Small intestine (tissue), 7 donors: ENCODE measurements at regions not wholly inside any gene's neighbourhood (a gene's known extent, or its start where the extent isn't known, plus 50 kb on each side); places are given as distances from the start of the nearest gene placed in this dataset.
"Not testable (repeated sequence)": the region's sequence is repeated elsewhere in the genome, so short reads cannot be mapped to it uniquely, and the experiment has no call there.

Experiments
- DNase-seq, 2 donors: peaks; one replicate each; pipeline versions ENCODE4 v3.0.0 to v3.0.0-alpha.2; 2013
- FAIRE-seq: peaks from 2 replicates; lab custom pipeline; 2012; peaks lifted over from hg19 to GRCh38; lab: Jason Lieb, UNC
- H3K27ac ChIP-seq, 3 donors: one replicate each; pipeline ENCODE4 v1.5.1; 2013; ENCODE audit warnings: low read length in 2 of 3, mild to moderate bottlenecking in 2 of 3, control low read depth in 1 of 3, inconsistent platforms in 1 of 3, low read depth in 1 of 3, moderate library complexity in 1 of 3
- H3K27me3 ChIP-seq, 3 donors: one replicate each; pipeline ENCODE4 v1.6.1; 2013; ENCODE audit warnings: low read length in 3 of 3, inconsistent platforms in 1 of 3; ENCODE audit not compliant: control insufficient read depth in 3 of 3, insufficient read depth in 3 of 3
- H3K36me3 ChIP-seq, 3 donors: one replicate each; pipeline ENCODE4 v1.6.1; 2013; ENCODE audit warnings: low read length in 3 of 3, inconsistent platforms in 1 of 3, low read depth in 1 of 3, mild to moderate bottlenecking in 1 of 3, moderate library complexity in 1 of 3; ENCODE audit not compliant: control insufficient read depth in 3 of 3, insufficient read depth in 2 of 3
- H3K4me1 ChIP-seq, 3 donors: one replicate each; pipeline ENCODE4 v1.6.1; 2013; ENCODE audit warnings: low read length in 2 of 3, inconsistent platforms in 1 of 3, low read depth in 1 of 3, mild to moderate bottlenecking in 1 of 3, moderate library complexity in 1 of 3; ENCODE audit not compliant: control insufficient read depth in 3 of 3, insufficient read depth in 2 of 3
- H3K4me3 ChIP-seq, 3 donors: one replicate each; pipeline ENCODE4 v1.5.1; 2013; ENCODE audit warnings: low read length in 3 of 3, control low read depth in 1 of 3, inconsistent platforms in 1 of 3, low read depth in 1 of 3, mild to moderate bottlenecking in 1 of 3, moderate library complexity in 1 of 3
- H3K9me3 ChIP-seq, 2 donors: one replicate each; pipeline ENCODE4 v1.6.1; 2013; ENCODE audit warnings: low read depth in 1 of 2, low read length in 1 of 2; ENCODE audit not compliant: control insufficient read depth in 2 of 2, insufficient read depth in 1 of 2
- WGBS, 3 donors: extraction: QIAGEN DNeasy Blood & Tissue Kit; methylation state at CpG; one replicate each; pipeline ENCODE4 v1.1.7; 2013; 5-methylcytosine and 5-hydroxymethylcytosine counted together
- donor health status: healthy with polysubstance abuse.
- donor health status: control.
- donor health status: control.
- donor health status: Bipolar disorder and iron deficiency.
- donor health status: healthy.

DNA sequence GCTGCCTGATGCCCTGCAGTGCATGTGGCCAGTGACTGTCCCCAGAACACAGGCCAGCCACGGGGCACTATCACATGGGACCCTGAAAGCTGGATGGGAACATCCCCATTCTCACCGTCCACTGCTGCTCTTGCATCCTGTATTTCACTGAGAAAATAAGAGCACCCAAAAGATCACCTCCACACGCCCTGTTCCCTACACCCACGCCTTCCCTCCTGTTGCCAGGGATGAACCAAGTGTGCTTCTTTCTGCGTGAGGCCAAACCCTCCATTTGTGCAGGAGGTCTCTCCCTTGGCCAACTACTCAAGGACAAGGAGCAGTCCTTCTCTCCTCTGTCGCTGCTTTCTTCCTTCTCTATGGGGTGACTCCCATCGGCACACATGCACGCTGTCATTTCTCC, 118.3 kb downstream of the LRRC37A3 start:
- FAIRE-seq, H3K27ac ChIP-seq, H3K4me1 ChIP-seq, H3K4me3 ChIP-seq, H3K9me3 ChIP-seq, H3K27me3 ChIP-seq, DNase-seq: not testable (repeated sequence)
- peaks cover 0 to 44% (median 0%) of the 10 kb centered on the region in 3 donors for H3K36me3 ChIP-seq
- 86 to 97% (median 95%) methylated on average over 7 of the region's 8 CpGs for WGBS, 3 donors

DNA sequence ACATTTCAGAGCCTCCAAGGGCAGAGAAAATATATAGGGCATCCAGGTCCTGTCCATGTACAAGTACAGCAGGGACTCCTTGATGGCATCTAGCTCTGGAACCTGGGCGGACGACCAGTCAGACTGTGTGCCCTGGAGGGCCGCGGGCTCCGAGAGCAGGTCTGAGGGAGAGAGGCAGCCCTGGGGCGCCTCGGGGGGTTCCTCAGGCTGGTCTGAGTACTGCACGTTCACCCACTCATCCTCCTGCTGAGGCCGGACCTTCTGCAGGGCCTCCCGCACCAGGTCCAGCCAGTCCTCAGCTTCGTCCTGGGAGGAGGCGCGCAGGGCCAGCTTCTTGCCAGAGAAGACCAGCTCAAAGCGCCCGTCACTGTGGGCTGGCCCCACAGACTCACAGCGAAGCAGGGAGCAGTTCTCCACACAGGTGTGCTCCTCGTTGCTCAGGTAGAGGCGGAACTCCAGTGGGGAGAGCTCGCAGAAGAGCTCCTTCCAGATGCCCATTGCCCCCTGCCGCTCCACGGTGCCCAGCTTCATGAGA, 118.8 kb downstream of the LRRC37A3 start:
- FAIRE-seq, DNase-seq, H3K4me1 ChIP-seq, H3K9me3 ChIP-seq, H3K4me3 ChIP-seq, H3K27me3 ChIP-seq, H3K27ac ChIP-seq: not testable (repeated sequence)
- H3K36me3 ChIP-seq, result peaks cover 0 to 44% (median 0%) of the 10 kb centered on the region in 3 donors
- 90 to 97% (median 93%) methylated on average over 17 to 21 of the region's 21 CpGs for WGBS, 3 donors

DNA sequence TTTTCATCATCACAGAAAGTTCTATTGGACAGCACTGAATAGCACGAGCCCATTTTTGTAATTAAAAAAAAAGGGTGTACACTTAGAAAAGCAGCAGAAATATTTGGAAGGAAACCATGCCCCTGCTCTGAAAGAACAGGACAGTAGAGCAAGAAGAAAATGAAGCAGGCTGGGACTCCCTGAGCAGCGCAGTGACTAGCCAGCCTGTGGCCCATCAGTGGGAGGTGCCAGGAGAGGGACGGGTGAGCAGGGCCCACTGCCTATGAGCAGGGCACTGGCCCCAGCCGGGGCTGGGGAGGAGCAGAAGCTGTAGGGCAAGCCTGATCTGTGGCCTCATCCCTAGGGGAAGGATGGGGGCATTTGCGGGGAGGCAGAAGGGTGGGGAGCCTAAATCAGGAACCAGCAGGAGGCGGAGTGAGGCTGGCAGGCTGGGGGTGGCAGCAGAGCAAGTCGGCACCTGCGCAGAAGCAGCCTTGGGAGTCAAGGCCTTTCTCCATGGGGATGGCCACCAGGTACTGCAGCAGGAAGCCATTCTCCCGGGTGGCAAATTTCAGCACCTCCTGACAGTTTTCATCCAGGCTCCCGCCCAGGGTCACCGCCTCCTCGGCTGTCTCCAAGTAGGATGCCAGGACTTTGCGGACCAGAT, 119.6 kb downstream of the LRRC37A3 start:
- H3K4me1 ChIP-seq, H3K27ac ChIP-seq, DNase-seq, H3K9me3 ChIP-seq, H3K4me3 ChIP-seq, FAIRE-seq, H3K27me3 ChIP-seq: not testable (repeated sequence)
- 88 to 97% (median 96%) methylated on average over 6 to 9 of the region's 13 CpGs for WGBS, 3 donors
- H3K36me3 ChIP-seq, result peaks cover 0 to 42% (median 0%) of the 10 kb centered on the region in 3 donors

DNA sequence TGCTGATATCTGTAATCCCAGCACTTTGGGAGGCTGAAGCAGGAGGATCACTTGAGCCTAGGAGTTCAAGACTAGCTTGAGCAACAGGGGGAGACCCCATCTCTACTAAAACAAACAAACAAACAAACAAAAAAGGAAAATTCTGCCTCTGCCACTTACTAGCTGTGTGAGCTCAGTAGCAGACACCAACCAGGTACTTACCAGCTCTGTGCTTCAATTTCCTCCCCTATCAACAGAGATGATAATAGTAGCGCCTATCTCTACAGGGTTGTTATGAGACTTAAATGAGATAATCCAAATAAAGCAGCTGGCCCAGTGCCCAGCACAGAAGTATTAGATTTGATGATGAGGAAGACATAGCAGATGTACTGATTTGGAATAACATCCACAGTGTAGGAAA, 120.3 kb downstream of the LRRC37A3 start:
- not testable (repeated sequence) for H3K4me1 ChIP-seq, H3K27me3 ChIP-seq, DNase-seq, H3K27ac ChIP-seq, H3K9me3 ChIP-seq, H3K4me3 ChIP-seq, FAIRE-seq
- H3K36me3 ChIP-seq, result peaks cover 0 to 43% (median 0%) of the 10 kb centered on the region in 3 donors
- 73 to 100% (median 83%) methylated on average over 1 of the region's 1 CpG for WGBS, 3 donors

DNA sequence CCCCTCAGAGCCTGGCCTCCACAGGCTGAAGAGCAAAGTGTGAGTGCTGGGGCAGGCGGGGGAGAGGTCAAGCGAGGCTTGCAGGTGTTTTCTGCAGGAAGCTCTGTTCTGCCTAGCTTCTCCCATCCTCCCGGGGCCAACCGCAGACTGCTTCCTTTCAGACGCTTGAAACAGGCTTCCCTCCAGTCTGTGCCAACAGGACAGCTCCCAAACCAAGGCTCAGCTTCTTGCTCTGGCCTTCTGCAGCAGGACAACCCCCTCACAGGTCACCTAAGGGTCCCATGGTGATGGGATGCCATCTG, 120.8 kb downstream of the LRRC37A3 start:
- DNase-seq, H3K27ac ChIP-seq, H3K4me1 ChIP-seq, H3K9me3 ChIP-seq, H3K27me3 ChIP-seq, H3K4me3 ChIP-seq, FAIRE-seq: not testable (repeated sequence)
- 64 to 81% (median 78%) methylated on average over 4 to 5 of the region's 5 CpGs for WGBS, 3 donors
- peaks cover 0 to 45% (median 0%) of the 10 kb centered on the region in 3 donors for H3K36me3 ChIP-seq

DNA sequence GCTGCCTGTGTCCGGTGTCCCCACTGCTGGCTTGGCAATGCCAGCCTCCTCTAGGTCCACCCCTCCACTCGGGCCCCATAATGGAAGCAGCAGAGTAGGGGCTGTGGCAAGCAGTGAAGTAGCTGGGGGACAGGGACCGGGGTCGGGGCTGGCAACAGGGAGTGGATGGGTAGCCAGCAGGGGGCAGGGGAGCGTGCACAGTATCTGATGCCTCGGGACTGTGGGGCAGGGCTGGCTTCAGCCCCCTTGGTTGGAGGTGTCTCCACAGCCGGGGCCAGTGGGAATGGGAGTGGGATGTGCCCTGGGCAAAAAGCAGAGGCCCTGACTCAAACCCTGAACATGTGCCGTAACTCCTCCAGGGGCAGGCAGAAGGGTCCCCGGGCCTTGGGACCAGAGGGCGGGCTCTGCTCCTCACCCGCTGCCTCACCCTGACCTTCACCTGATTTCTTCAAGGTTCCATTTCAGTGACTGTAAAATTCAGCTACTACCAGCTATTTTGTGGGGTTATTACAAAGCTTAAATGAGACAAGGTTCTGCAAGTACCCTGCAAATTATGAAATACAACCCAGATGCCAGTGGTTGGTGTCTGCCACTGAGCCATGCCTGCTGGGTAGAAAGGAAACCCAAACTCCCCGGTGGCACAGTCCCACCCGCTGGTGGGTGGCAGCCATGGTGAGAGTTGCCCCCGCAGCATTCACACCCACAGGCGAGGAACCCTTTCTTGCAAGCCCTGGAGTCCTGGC, 121.4 kb downstream of the LRRC37A3 start:
- 84 to 89% (median 86%) methylated on average over 10 to 13 of the region's 15 CpGs for WGBS, 3 donors
- H3K4me3 ChIP-seq, H3K9me3 ChIP-seq, DNase-seq, FAIRE-seq, H3K27me3 ChIP-seq, H3K4me1 ChIP-seq, H3K27ac ChIP-seq: not testable (repeated sequence)
- H3K36me3 ChIP-seq, result peaks cover 0 to 44% (median 0%) of the 10 kb centered on the region in 3 donors

DNA sequence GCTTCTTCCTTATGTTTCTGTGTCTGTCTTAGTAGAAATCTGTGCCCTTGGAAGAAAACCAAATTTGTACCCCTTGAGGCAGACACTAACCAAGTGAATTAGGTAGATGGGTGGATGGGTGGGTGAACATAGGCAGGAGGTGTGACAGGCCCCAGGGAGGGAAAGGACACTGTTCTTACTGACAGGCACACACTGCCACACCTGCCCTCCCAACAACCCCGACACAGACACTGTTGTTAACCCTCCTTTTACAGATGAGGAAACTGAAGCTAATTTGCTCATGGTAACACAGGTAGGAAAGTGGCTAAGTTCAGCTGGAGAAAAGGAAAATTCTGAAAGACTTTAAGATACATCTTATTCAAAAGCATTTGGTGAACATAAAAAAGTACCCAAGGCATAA, 123.9 kb downstream of the LRRC37A3 start:
- WGBS, 3 donors, result 91 to 100% methylated on average over 1 of the region's 1 CpG; no CpG with 5 or more reads in 1 of the 3 donors
- H3K4me3 ChIP-seq, H3K27ac ChIP-seq, H3K27me3 ChIP-seq, FAIRE-seq, H3K9me3 ChIP-seq, DNase-seq, H3K4me1 ChIP-seq: not testable (repeated sequence)
- peaks cover 0 to 38% (median 0%) of the 10 kb centered on the region in 3 donors for H3K36me3 ChIP-seq

DNA sequence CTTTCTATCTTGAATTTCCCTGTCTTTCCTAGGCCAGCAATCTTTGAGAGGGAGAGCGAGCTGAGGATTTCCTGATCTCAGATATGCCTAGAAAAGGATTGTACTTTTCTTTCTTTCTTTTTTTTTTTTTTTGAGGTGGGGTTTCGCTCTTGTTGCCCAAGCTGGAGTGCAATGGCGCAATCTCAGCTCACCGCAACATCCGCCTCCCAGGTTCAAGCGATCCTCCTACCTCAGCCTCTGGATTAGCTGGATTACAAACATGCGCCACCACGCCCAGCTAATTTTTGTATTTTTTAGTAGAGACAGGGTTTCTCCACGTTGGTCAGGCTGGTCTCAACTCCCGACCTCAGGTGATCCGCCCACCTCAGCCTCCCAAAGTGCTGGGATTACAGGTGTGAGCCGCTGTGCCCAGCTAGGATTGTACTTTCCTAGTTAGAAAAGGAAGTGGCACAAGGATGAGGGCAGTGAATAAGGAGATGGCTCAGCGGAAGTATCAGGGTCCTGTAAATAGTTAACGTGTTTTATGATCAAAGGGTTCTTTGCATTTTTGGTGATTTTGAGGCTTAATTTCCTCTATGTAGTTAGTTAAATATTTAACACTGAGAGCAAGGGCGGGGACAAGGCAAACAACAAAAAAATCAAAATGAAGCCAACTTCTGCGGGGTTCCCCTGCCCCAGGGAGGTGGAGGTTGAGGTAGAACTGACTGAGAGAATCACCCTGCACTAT, 124.6 kb downstream of the LRRC37A3 start:
- H3K36me3 ChIP-seq, result peaks cover 0 to 35% (median 0%) of the 10 kb centered on the region in 3 donors
- H3K9me3 ChIP-seq, H3K27me3 ChIP-seq, DNase-seq, H3K4me1 ChIP-seq, FAIRE-seq, H3K27ac ChIP-seq, H3K4me3 ChIP-seq: not testable (repeated sequence)
- 77 to 83% (median 81%) methylated on average over 16 of the region's 16 CpGs for WGBS, 3 donors
